ENCODE measurements at regions not wholly inside any gene's neighbourhood (a gene's known extent, or its start where the extent isn't known, plus 50 kb on each side); places are given as distances from the start of the nearest gene placed in this dataset.

GRCh38 chr21:39016740-39017315 is 166.4 kb downstream of the PSMG1 start:
- peaks cover 2% of the 10 kb centered on the region for H3K4me1 Mint-ChIP-seq (ENCODE audit: low read depth)
- H3K27me3 Mint-ChIP-seq, result no peaks in the 10 kb centered on the region
- no peaks in the 10 kb centered on the region for H3K36me3 Mint-ChIP-seq (ENCODE audit: insufficient read depth)

GRCh38 chr21:39014747-39015146 is 168.5 kb downstream of the PSMG1 start:
- no peak overlapping the region for H3K4me3 Mint-ChIP-seq (ENCODE audit: low read depth)

More at GRCh38 chr21:39016740-39017315, 166.4 kb downstream of the PSMG1 start:
- DNase-seq (ENCODE audit: low spot score, unreplicated experiment), result no peak
- H3K4me3 Mint-ChIP-seq (ENCODE audit: low read depth), result no peak overlapping the region
- no peak overlapping the region for H3K27ac Mint-ChIP-seq
- no peak for TF ChIP-seq CTCF (IDR thresholded peaks at IDR 0.05; ENCODE audit: unreplicated experiment)
- H3K9me3 Mint-ChIP-seq (ENCODE audit: low read depth), result no peaks in the 10 kb centered on the region

GRCh38 chr21:39012326-39013230 is 170.7 kb downstream of the PSMG1 start:
- no peak overlapping the region for H3K27ac Mint-ChIP-seq
- no peaks in the 10 kb centered on the region for H3K27me3 Mint-ChIP-seq
- H3K9me3 Mint-ChIP-seq (ENCODE audit: low read depth), result no peaks in the 10 kb centered on the region
- H3K4me1 Mint-ChIP-seq (ENCODE audit: low read depth), result peaks cover 4% of the 10 kb centered on the region
- no peak for TF ChIP-seq CTCF (IDR thresholded peaks at IDR 0.05; ENCODE audit: unreplicated experiment)
- no peak for DNase-seq (ENCODE audit: low spot score, unreplicated experiment)
- H3K4me3 Mint-ChIP-seq (ENCODE audit: low read depth), result no peak overlapping the region
- no peaks in the 10 kb centered on the region for H3K36me3 Mint-ChIP-seq (ENCODE audit: insufficient read depth)

More at GRCh38 chr21:39014747-39015146, 168.5 kb downstream of the PSMG1 start:
- H3K27me3 Mint-ChIP-seq, result no peaks in the 10 kb centered on the region
- no peaks in the 10 kb centered on the region for H3K9me3 Mint-ChIP-seq (ENCODE audit: low read depth)
- DNase-seq (ENCODE audit: low spot score, unreplicated experiment), result no peak
- H3K4me1 Mint-ChIP-seq (ENCODE audit: low read depth), result no peaks in the 10 kb centered on the region
- H3K36me3 Mint-ChIP-seq (ENCODE audit: insufficient read depth), result no peaks in the 10 kb centered on the region
- no peak overlapping the region for H3K27ac Mint-ChIP-seq
- TF ChIP-seq CTCF (IDR thresholded peaks at IDR 0.05; ENCODE audit: unreplicated experiment), result no peak

GRCh38 chr21:39011911-39012310 is 171.3 kb downstream of the PSMG1 start:
- Mint-ChIP-seq H3K9me3 (ENCODE audit: low read depth) (no peaks in the 10 kb centered on the region), H3K4me1 (ENCODE audit: low read depth) (peaks cover 4% of the 10 kb centered on the region), H3K36me3 (ENCODE audit: insufficient read depth) (no peaks in the 10 kb centered on the region), H3K27ac (no peak overlapping the region), H3K27me3 (no peaks in the 10 kb centered on the region), H3K4me3 (ENCODE audit: low read depth) (no peak overlapping the region)
- no peak for DNase-seq (ENCODE audit: low spot score, unreplicated experiment)
- TF ChIP-seq CTCF (IDR thresholded peaks at IDR 0.05; ENCODE audit: unreplicated experiment), result no peak

DNA sequence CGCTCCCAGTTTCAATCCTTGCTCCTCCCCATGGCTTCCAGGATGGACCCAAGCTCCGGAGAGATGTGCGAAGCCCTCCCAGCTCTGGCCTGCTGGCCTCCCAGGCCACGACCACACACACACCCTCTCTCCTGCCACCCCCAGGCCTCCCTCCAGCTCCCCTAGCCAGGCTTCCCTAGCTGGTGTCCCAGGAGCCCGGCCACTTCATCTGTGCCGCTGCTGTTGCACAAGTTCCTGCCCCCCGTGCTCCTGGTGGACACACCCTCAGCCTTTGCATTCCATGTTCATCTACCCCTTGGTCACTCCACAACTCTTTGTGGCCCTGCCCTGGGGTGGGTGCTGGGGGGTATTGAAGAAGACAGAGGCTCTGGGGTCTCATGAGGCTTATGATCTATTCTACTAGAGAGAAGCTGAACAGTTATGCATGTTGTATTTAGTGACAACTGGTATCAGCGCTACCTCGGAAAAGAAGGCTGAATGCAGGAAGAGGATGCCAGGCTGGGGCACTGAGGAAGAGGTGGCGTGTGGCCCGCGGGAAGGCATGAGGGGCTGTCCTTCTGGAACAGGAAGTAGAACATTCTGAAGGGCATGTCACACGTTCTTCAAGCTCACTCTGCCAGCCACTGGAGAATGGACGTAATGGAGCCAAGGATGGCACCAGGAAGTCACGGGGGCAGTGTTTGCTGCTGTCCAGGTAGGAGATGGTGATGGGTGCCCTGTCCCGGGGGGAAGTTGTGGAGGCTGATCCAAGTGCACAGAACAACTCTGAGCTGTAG is 172.4 kb downstream of the PSMG1 start:
- H3K27ac Mint-ChIP-seq, result no peak overlapping the region
- no peak overlapping the region for H3K4me3 Mint-ChIP-seq (ENCODE audit: low read depth)
- H3K36me3 Mint-ChIP-seq (ENCODE audit: insufficient read depth), result no peaks in the 10 kb centered on the region
- no peak for DNase-seq (ENCODE audit: low spot score, unreplicated experiment)
- no peaks in the 10 kb centered on the region for H3K9me3 Mint-ChIP-seq (ENCODE audit: low read depth)
- H3K4me1 Mint-ChIP-seq (ENCODE audit: low read depth), result peaks cover 4% of the 10 kb centered on the region
- TF ChIP-seq CTCF (IDR thresholded peaks at IDR 0.05; ENCODE audit: unreplicated experiment), result no peak
- no peaks in the 10 kb centered on the region for H3K27me3 Mint-ChIP-seq

All from progenitor cell of endocrine pancreas (in vitro differentiated cells).